HPDE6-E6E7 (cell line): ENCODE measurements at regions not wholly inside any gene's neighbourhood (a gene's known extent, or its start where the extent isn't known, plus 50 kb on each side); places are given as distances from the start of the nearest gene placed in this dataset.

Experiments
- DNase-seq: peaks from one replicate; pipeline ENCODE4 v3.0.0; 2011; ENCODE audit warnings: missing footprints; ENCODE audit errors: extremely low spot score

GRCh38 chr6:10248378-10248843 lies 166.5 kb downstream of the TFAP2A start:
- DNase-seq = no peak

GRCh38 chr6:10237298-10238038 lies 177.4 kb downstream of the TFAP2A start:
- peak; percentile 94 for DNase-seq

DNA sequence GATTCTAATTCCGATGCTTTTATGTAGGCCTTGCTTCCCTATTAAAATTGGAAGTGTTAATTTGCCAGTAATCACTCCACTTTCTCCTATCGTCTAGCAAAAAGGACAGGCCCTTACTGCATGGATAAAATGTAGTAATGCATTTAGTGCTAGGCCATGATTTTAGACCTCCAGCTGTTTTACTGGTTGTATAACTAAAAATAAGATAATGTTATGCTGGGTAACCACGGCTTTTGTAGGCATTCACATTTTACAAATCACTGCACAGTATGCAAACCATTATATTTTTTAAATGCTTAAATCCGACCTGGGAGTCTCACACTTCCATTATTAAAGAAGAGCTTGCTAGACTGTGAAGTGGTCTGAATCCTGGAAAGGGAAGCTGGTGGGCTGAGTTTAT lies 179.5 kb downstream of the TFAP2A start:
- no peak for DNase-seq

DNA sequence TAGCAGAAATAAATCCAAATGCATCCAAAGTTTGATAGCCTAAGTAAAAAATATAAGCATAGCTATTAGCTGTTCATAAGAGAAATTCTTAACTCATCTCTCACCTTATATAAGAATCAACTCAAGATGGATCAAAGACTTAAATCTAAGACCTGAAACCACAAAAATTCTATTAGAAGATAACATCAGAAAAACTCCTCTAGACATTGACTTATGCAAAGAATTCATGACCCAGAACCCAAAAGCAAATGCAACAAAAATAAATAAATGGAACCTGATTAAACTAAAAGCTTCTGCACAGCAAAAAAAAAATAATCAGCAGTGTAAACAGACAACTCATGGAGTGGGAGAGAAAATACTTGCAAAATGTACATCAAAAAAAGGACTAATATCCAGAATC lies 184.3 kb downstream of the TFAP2A start:
- no peak for DNase-seq

DNA sequence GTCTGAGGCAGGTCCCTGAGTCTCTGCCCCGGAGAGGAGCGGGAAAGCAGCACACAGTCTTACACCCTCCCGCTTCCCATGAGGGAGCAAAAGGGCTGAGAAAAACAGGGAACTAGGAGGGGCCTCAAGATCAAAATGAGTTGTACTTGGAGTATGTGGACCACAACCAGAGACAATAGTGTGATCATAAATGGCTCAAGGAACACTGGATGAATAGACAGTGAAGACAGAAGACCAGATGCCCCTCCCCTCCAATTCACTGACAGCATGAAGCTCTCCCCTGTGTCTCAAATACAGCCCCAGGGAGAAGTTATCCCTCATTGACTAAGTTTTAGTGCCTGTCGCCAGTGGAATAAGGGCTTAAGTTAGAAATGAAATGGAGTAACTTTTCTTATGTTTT lies 191.0 kb downstream of the TFAP2A start:
- DNase-seq = no peak

- DNase-seq = no peak
Measured at GRCh38 chr6:10221178-10221577, 193.7 kb downstream of the TFAP2A start.

- no peak for DNase-seq
Measured at GRCh38 chr6:10219510-10219909, 195.4 kb downstream of the TFAP2A start.

DNA sequence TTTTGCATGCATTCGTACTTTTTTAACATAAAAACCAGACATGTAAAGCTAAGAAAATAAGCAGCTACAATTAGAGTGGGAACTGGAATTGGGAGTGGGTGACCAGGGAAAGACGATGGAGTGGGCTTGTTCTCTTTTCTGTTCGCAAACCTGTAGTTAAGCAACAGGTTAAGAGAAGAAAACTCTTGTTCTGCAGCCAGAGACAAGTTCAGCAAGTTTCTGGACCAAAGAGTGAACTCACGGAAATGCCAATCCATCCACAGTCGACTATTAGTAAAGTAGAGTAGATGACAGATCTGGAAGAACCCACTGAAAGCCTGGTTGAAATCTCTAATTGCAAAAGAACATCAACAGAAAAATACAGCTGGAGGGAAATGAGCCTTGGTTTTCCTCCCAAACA lies 197.8 kb downstream of the TFAP2A start:
- no peak for DNase-seq

DNA sequence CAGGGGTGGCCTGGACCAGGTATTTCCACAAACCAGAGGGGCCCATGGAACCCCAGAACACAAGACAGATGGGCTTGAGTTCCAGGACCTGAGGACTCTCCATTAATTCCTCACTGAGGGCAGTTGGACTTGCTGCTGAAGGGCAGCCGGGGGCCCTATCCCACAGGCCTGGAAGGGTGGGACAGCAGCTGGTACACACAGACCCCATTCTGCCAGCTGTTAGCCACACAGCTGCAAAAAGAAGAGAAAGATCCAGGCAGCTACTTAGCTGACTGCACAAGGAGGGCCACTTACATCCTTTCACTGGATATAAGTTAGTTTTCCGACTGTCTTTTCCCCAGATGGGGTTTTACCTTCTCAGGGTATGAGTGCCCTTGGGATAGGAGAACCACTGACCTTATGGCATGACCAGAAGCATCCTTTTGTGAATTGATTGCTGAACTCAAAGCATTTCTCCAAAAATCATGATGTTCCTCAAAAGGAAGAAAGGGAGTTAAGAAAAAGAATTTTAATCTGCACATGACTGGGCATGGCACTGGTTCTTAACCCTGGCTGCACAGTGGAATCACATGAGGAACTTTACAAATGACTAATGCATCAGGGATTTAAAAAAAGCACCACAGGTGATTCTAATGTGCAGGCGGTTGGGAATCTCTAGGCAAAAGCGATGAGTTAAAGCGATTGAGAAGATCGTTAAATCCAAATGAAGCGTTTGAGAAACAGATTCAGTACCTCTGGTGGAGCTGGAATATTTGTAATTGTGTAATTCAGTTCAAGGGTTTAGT lies 199.4 kb downstream of the TFAP2A start:
- DNase-seq = no peak

- no peak for DNase-seq
Measured at GRCh38 chr6:10210052-10210451, 204.8 kb downstream of the TFAP2A start.

DNA sequence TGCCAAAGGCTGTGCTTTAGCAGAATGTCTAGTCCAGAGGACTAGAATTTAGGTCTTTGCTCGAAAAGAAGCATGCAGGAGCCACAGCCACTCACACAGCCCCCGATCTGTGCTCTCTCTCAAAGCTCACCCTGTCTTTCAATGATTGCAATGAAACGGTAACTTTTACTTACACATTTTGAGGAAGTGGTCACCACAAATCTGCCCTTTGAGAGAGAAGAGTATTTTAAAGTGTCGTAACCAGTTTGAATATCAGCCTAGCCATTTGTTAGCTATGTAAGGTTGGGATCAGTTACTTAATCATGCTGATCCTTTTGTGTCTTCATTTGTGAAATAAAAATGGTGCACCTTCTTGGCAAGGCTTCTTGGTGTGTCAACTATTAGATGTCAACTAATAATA lies 209.0 kb downstream of the TFAP2A start:
- no peak for DNase-seq

DNA sequence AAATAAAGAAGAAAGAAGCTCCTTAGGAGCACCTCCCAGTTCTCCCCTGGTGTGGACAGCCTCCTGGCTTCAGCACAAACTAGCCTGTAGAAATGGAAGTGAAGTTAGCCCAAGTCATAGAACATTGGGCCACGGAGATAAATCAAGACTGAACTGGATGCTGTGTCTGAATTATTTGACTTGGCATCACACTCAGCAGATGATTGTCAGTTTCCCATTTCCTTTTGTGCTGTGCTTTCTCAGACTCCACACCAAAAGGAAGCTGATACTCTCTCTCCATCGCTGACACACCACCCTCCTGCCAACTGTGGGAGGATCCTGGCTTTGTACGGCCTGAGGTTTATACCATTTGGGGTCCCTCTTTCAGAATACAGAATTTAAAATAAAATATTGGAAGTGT lies 209.8 kb downstream of the TFAP2A start:
- no peak for DNase-seq

GRCh38 chr6:10203651-10204050 lies 211.2 kb downstream of the TFAP2A start:
- no peak for DNase-seq

- no peak for DNase-seq
Measured at GRCh38 chr6:10202581-10202980, 212.3 kb downstream of the TFAP2A start.

GRCh38 chr6:10201606-10202510 lies 213.0 kb downstream of the TFAP2A start:
- DNase-seq = no peak

- no peak for DNase-seq
Measured at GRCh38 chr6:10196090-10196489, 218.8 kb downstream of the TFAP2A start.

GRCh38 chr6:10194816-10195672 lies 219.8 kb downstream of the TFAP2A start:
- no peak for DNase-seq

DNA sequence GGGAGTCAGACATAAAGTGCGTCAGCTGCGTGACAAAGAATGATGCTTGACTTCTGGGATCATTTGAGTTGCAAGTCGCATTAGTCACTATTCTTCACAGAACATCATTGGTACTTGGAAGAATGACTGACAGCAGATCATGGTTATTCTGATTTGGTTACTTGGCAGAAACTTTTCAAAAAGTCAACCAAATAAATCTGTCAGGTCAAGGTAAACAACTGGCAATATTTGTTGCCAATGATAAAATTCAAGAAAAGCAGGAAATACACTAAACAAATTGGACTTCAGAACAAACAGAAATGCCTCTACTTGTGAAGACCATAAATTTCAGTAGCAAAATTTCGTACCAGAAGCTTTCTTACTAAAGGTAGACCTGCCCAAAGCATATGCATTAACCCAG lies 221.6 kb downstream of the TFAP2A start:
- no peak for DNase-seq

- no peak for DNase-seq
Measured at GRCh38 chr6:10190042-10190441, 224.8 kb downstream of the TFAP2A start.

GRCh38 chr6:10184371-10185227 lies 230.3 kb downstream of the TFAP2A start:
- DNase-seq = no peak
